GM12864 (cell line): ENCODE measurements at regions not wholly inside any gene's neighbourhood (a gene's known extent, or its start where the extent isn't known, plus 50 kb on each side); places are given as distances from the start of the nearest gene placed in this dataset.

Experiments used
- DNase-seq: peaks from one replicate; pipeline ENCODE4 v3.0.0-alpha.2; 2011; ENCODE audit warnings: low read depth
- H3K4me3 ChIP-seq: 2 replicates; pipeline ENCODE4 v1.5.1; 2011; ENCODE audit warnings: mild to moderate bottlenecking, low read depth, low read length, control low read depth
- CTCF ChIP-seq: IDR thresholded peaks from 2 replicates; pipeline ENCODE4 v1.5.1; 2011; ENCODE audit warnings: low read depth, mild to moderate bottlenecking, moderate library complexity, low read length, control low read depth, inconsistent platforms; ENCODE audit errors: missing control alignments

- H3K4me3 ChIP-seq, result no peak overlapping the region
- DNase-seq, result no peak
- no peak for TF ChIP-seq CTCF
These were observed 640.7 kb downstream of the BCOR start for GRCh38 chrX:39456894-39457604.

- TF ChIP-seq CTCF, result no peak
- no peak for DNase-seq
- H3K4me3 ChIP-seq, result no peak overlapping the region
These were observed 639.0 kb downstream of the BCOR start for GRCh38 chrX:39458779-39459178.

GRCh38 chrX:39459204-39459603 is 638.6 kb downstream of the BCOR start:
- no peak for TF ChIP-seq CTCF
- no peak overlapping the region for H3K4me3 ChIP-seq
- DNase-seq, result no peak

GRCh38 chrX:39459952-39460351 is 637.8 kb downstream of the BCOR start:
- DNase-seq, result no peak
- no peak overlapping the region for H3K4me3 ChIP-seq
- TF ChIP-seq CTCF, result no peak

- no peak for DNase-seq
- H3K4me3 ChIP-seq, result no peak overlapping the region
- TF ChIP-seq CTCF, result no peak
These were observed 637.3 kb downstream of the BCOR start for GRCh38 chrX:39460499-39460898.

- H3K4me3 ChIP-seq, result no peak overlapping the region
- TF ChIP-seq CTCF, result no peak
- DNase-seq, result no peak
These were observed 634.9 kb downstream of the BCOR start for GRCh38 chrX:39462835-39463234.

GRCh38 chrX:39464253-39464652 is 633.5 kb downstream of the BCOR start:
- no peak for DNase-seq
- H3K4me3 ChIP-seq, result no peak overlapping the region
- no peak for TF ChIP-seq CTCF
